Bone marrow (tissue), 2 donors: ENCODE measurements at regions not wholly inside any gene's neighbourhood (a gene's known extent, or its start where the extent isn't known, plus 50 kb on each side); places are given as distances from the start of the nearest gene placed in this dataset.

ENCODE experiments used
- DNase-seq, 2 donors: peaks; one replicate each; lab custom pipeline; 2025; lab: John Stamatoyannopoulos, UW

- DNase-seq, result no peak
These were observed 127.7 kb upstream of the SLC14A2 start for GRCh38 chr18:45487581-45487980.

GRCh38 chr18:45488645-45489044 is 126.6 kb upstream of the SLC14A2 start:
- DNase-seq, result no peak

GRCh38 chr18:45493830-45494229 is 121.4 kb upstream of the SLC14A2 start:
- DNase-seq, result no peak

- DNase-seq, result no peak
These were observed 120.5 kb upstream of the SLC14A2 start for GRCh38 chr18:45494811-45495210.

- no peak for DNase-seq
These were observed 118.5 kb upstream of the SLC14A2 start for GRCh38 chr18:45496741-45497140.

- DNase-seq, result no peak
These were observed 117.5 kb upstream of the SLC14A2 start for GRCh38 chr18:45497595-45498286.

DNA sequence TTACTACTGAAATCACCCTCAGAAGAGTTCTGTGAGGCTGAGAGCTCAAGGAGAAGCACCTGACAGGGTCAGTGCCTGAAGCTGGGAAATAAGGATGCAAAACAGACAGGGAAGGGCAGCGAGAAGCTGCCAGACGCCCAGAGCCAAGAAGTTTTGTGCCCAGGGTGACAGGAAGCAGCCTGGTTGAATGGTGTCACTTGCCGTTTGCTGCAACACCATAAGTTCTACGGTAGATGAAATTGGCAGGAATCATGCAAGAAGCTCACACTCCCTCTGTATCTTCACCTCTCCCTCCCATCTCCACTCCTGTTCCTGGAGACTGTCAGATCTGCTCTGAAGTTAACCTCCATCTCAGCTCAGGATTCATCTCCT is 117.0 kb upstream of the SLC14A2 start:
- DNase-seq, result no peak

DNA sequence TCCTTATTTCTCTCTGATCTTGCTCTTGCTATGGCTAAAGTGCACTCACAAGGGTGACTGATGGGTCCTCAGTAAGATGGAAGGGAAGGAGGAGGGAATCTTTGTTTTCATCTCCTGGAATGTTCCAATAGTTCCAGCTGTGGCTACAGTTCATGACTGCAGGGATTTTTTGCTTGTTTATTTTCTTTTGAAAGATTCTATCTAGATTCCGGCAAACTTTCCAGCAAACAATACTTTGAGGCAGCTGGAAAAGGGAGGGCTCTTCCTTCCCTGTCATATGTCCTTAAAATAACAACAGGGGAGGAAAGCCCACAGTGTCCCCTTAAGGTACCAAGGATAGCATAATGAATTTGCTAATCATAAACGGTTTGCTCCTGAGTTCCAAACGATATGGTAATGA is 111.3 kb upstream of the SLC14A2 start:
- no peak for DNase-seq

DNA sequence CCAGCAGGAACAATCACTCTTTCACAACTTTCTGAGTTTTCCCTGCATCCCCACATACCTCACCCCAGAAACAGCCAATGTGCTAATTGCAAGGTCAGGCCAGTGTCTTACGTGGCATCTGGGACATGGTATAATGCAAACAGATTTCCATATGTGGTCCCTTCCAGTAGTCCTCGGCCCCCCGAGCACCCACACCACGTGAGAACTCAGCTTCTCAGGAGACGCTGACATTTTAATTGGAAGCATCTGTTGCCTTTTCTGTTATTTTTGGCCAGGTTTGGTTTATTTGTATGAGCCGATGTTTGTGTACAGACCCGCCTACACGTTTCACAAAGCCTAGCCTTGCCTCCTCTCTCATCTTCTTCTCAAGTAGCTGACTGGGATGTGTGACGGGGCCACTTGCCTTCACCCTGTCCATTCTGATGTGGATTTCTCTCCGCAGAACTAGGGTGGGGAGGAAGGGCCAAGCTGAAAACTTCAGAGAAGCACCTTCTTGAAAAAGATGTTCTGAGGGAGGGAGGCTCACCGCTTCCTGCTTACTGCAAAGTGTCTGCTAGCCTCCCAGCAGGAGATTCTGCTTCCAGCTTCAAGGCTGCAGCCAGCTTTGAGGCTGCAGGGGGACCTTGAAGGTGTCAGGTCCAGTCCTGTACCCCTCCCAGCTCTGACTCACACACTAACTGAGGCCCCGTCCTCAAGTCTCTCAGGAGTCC is 109.6 kb upstream of the SLC14A2 start:
- no peak for DNase-seq

DNA sequence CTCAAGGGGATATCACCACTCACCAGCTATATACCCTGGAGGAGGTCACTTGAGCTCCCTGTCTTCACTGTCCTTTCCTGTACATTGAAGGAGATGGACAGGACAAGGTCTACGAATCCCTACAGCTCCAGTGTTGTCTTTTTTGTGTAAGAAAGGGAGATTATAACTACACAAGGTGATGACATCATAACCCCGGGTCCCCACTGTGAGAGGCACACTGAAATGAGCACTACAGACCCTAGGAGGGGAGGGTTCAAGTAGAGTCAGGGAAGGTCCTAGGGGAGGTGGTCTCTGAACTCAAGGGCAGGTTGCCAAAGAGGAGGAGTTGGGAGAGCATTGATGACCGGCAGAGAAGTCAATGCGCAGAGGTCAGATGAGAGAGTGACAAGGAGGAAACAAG is 108.3 kb upstream of the SLC14A2 start:
- no peak for DNase-seq

- no peak for DNase-seq
These were observed 105.7 kb upstream of the SLC14A2 start for GRCh38 chr18:45509535-45509934.

- DNase-seq, result no peak
These were observed 104.6 kb upstream of the SLC14A2 start for GRCh38 chr18:45510656-45511055.

DNA sequence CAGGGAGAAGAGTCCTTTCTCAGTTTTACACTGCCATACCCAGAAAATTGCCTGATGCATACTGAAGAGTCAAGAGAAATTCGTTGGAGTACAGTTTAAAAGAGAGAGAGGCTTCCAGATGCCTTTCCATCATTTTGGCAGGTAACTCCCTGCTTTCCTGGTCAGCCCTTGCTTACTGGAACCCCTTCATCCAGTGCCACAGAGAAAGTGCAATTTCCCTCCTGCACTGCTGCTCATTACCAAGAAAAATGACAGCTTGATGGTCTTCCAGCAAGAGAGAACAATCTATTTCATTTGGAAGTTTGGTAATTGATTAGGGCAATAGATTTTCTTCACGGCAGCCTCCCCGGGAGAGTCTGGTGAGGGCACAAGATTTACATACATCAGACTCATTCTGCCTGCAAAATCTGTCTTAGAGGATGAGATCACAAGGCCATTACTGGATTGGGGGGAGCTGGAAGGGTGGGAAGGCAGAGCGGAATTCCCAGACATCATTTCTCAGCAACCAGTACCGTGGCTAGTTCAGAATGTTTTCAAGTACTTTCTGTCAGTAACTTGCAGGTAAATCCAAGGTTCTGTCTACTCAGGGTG is 102.8 kb upstream of the SLC14A2 start:
- DNase-seq, result no peak

- DNase-seq, result no peak
These were observed 98.0 kb upstream of the SLC14A2 start for GRCh38 chr18:45517181-45517741.

GRCh38 chr18:45518311-45519155 is 96.7 kb upstream of the SLC14A2 start:
- DNase-seq, result no peak

GRCh38 chr18:45519411-45520280 is 95.6 kb upstream of the SLC14A2 start:
- DNase-seq, result no peak

DNA sequence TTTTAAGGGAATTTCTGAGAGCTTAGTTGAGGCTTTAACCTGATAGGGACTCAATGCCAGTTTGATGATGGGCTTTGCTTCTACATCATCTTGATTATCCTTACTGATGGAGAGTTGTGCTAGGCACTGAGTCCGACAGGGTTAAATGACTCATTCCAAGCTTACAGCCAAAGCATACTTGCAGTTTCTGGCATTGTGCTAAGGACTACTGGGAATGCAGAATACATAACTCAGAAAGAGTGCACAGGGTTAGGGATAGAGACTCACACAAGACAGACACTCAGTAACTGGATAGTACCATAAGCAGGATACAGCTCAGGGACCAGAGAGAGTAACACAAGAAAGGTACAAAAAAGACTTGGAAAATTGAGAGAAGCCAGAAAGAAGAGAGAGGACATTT is 94.1 kb upstream of the SLC14A2 start:
- no peak for DNase-seq

GRCh38 chr18:45521777-45522176 is 93.5 kb upstream of the SLC14A2 start:
- DNase-seq, result no peak

GRCh38 chr18:45522371-45522770 is 92.9 kb upstream of the SLC14A2 start:
- no peak for DNase-seq

GRCh38 chr18:45525301-45525700 is 90.0 kb upstream of the SLC14A2 start:
- no peak for DNase-seq
